ENCODE measurements at regions not wholly inside any gene's neighbourhood (a gene's known extent, or its start where the extent isn't known, plus 50 kb on each side); places are given as distances from the start of the nearest gene placed in this dataset.

DNA sequence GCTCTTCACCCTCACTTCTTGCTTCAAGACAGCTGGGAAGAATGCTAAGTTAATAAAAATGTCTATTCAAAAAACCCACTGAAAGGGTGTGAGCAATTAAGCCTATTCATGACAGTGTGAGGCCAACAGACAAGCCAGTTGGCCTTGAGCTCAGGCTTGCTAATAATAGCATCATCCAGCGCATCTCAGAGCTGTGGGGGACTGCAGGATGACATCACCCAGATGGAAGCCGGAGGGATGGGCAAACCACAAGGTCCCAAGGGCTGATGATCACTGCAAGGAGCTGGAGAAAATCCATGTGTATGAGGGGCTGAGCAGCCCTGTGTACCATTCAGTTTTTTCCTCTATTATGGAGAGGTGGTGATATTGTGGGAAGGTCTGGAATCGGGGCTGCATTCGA, 770.4 kb downstream of the TNS3 start:
- TF ChIP-seq EZH2phosphoT487 (IDR thresholded peaks at IDR 0.05; ENCODE audit: borderline replicate concordance) (no peak), CTCF (conservative IDR thresholded peaks at IDR 0.05; ENCODE audit: low read length) (no peak)
- no peaks in the 10 kb centered on the region for H3F3A ChIP-seq (ENCODE audit: low read depth)
- no peaks in the 10 kb centered on the region for H3K36me3 ChIP-seq (ENCODE audit: insufficient read depth, low read length)
- 0 out of 2 replicates have a peak, but pooled peaks cover 3% of the 10 kb centered on the region for H3K9me3 ChIP-seq (ENCODE audit: insufficient read depth, low read depth, low read length)
- no peak overlapping the region for H3K4me2 ChIP-seq (ENCODE audit: low read depth, low read length, poor library complexity, severe bottlenecking)
- no peaks in the 10 kb centered on the region for H3K9me2 ChIP-seq (replicated peaks; ENCODE audit: low read depth, low read length)
- no peaks in the 10 kb centered on the region for H3K79me2 ChIP-seq (ENCODE audit: insufficient read depth, low read length)
- no peak overlapping the region for H3K4me3 ChIP-seq (ENCODE audit: low read length, poor library complexity, severe bottlenecking)
- no peaks in the 10 kb centered on the region for H3K27me3 ChIP-seq (ENCODE audit: insufficient read depth, low read length, poor library complexity, severe bottlenecking)
- H3K9ac ChIP-seq (ENCODE audit: low read depth, low read length, poor library complexity, severe bottlenecking), result no peak overlapping the region
- H2AFZ ChIP-seq (ENCODE audit: low read length), result no peak overlapping the region
- no peaks in the 10 kb centered on the region for H4K20me1 ChIP-seq (ENCODE audit: insufficient read depth, low read length, poor library complexity, severe bottlenecking)
- H3K4me1 ChIP-seq (ENCODE audit: insufficient read depth, low read length, poor library complexity, severe bottlenecking), result no peaks in the 10 kb centered on the region

- TF ChIP-seq EZH2phosphoT487 (IDR thresholded peaks at IDR 0.05; ENCODE audit: borderline replicate concordance) (no peak), CTCF (conservative IDR thresholded peaks at IDR 0.05; ENCODE audit: low read length) (no peak)
- no peaks in the 10 kb centered on the region for H3K36me3 ChIP-seq (ENCODE audit: insufficient read depth, low read length)
- H2AFZ ChIP-seq (ENCODE audit: low read length), result no peak overlapping the region
These were observed 770.9 kb downstream of the TNS3 start for GRCh38 chr7:46810986-46811385.

GRCh38 chr7:46809886-46810285, 772.0 kb downstream of the TNS3 start:
- H3K27me3 ChIP-seq (ENCODE audit: insufficient read depth, low read length, poor library complexity, severe bottlenecking), result no peaks in the 10 kb centered on the region
- no peak overlapping the region for H3K4me3 ChIP-seq (ENCODE audit: low read length, poor library complexity, severe bottlenecking)
- no peaks in the 10 kb centered on the region for H3K4me1 ChIP-seq (ENCODE audit: insufficient read depth, low read length, poor library complexity, severe bottlenecking)
- no peak overlapping the region for H2AFZ ChIP-seq (ENCODE audit: low read length)
- no peak for TF ChIP-seq CTCF (conservative IDR thresholded peaks at IDR 0.05; ENCODE audit: low read length)
- no peak for TF ChIP-seq EZH2phosphoT487 (IDR thresholded peaks at IDR 0.05; ENCODE audit: borderline replicate concordance)
- H3K9me3 ChIP-seq (ENCODE audit: insufficient read depth, low read depth, low read length), result 0 out of 2 replicates have a peak, but pooled peaks cover 3% of the 10 kb centered on the region
- no peaks in the 10 kb centered on the region for H3K36me3 ChIP-seq (ENCODE audit: insufficient read depth, low read length)
- H3K9ac ChIP-seq (ENCODE audit: low read depth, low read length, poor library complexity, severe bottlenecking), result no peak overlapping the region
- no peaks in the 10 kb centered on the region for H3K9me2 ChIP-seq (replicated peaks; ENCODE audit: low read depth, low read length)
- H4K20me1 ChIP-seq (ENCODE audit: insufficient read depth, low read length, poor library complexity, severe bottlenecking), result no peaks in the 10 kb centered on the region
- no peak overlapping the region for H3K4me2 ChIP-seq (ENCODE audit: low read depth, low read length, poor library complexity, severe bottlenecking)
- no peaks in the 10 kb centered on the region for H3K79me2 ChIP-seq (ENCODE audit: insufficient read depth, low read length)
- H3F3A ChIP-seq (ENCODE audit: low read depth), result no peaks in the 10 kb centered on the region

More at GRCh38 chr7:46810986-46811385, 770.9 kb downstream of the TNS3 start:
- H3K9ac ChIP-seq (ENCODE audit: low read depth, low read length, poor library complexity, severe bottlenecking), result no peak overlapping the region
- no peaks in the 10 kb centered on the region for H3K27me3 ChIP-seq (ENCODE audit: insufficient read depth, low read length, poor library complexity, severe bottlenecking)
- H3K4me1 ChIP-seq (ENCODE audit: insufficient read depth, low read length, poor library complexity, severe bottlenecking), result no peaks in the 10 kb centered on the region
- 0 out of 2 replicates have a peak, but pooled peaks cover 3% of the 10 kb centered on the region for H3K9me3 ChIP-seq (ENCODE audit: insufficient read depth, low read depth, low read length)
- no peaks in the 10 kb centered on the region for H3K79me2 ChIP-seq (ENCODE audit: insufficient read depth, low read length)
- H3K9me2 ChIP-seq (replicated peaks; ENCODE audit: low read depth, low read length), result no peaks in the 10 kb centered on the region
- H3F3A ChIP-seq (ENCODE audit: low read depth), result no peaks in the 10 kb centered on the region
- no peak overlapping the region for H3K4me2 ChIP-seq (ENCODE audit: low read depth, low read length, poor library complexity, severe bottlenecking)
- H4K20me1 ChIP-seq (ENCODE audit: insufficient read depth, low read length, poor library complexity, severe bottlenecking), result no peaks in the 10 kb centered on the region
- H3K4me3 ChIP-seq (ENCODE audit: low read length, poor library complexity, severe bottlenecking), result no peak overlapping the region
